NCI-H2107 treated with DMSO at 0.1 percent for 48 hours (cell line): ENCODE measurements at regions not wholly inside any gene's neighbourhood (a gene's known extent, or its start where the extent isn't known, plus 50 kb on each side); places are given as distances from the start of the nearest gene placed in this dataset.

Experiments used
- DNase-seq: peaks from one replicate; lab custom pipeline; 2025; ENCODE audit not compliant: unreplicated experiment; lab: John Stamatoyannopoulos, UW

DNA sequence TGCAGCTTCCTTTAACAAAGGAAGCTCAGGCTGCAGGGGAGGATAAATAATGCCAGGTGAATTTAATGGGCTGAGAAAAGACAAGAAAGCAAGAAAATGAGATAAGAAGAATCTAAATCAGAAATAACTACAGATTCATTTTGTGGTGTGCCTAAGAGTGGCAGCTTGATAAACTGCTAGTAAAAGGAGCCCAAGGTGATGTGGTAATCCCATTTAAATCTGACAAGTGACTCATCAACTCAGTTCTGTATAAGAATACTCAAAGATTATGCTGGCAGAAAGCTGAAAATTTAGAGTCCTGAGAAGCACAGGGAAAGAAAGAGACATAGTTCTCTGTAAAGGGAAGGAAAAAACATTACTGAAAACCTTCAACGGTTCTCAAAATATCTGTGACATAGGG lies 109.4 kb upstream of the PDE1C start:
- no peak for DNase-seq

GRCh38 chr7:32178677-32179366 lies 108.6 kb upstream of the PDE1C start:
- DNase-seq = no peak

DNA sequence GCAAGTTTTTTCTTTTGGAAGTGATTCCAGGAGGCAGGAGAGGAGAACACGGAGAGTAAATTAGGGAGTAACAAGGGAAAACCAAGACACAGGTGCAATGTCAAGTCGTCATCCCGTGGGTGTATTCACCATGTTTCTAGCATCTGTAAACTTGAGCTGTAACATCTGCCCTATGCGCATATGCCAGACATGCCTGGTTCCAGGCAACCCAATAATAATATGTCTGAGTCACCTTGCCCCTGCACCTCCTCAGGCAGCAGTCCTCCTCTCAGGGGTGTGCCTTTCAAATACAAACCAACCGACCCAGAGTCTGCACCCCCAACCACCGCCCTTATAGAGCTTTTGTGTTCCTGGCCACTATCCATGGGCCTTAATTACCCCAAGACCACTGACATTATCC lies 107.0 kb upstream of the PDE1C start:
- DNase-seq = no peak

- DNase-seq = no peak
These were observed 104.9 kb upstream of the PDE1C start for GRCh38 chr7:32175099-32175498.

GRCh38 chr7:32171248-32171647 lies 101.0 kb upstream of the PDE1C start:
- DNase-seq = no peak

DNA sequence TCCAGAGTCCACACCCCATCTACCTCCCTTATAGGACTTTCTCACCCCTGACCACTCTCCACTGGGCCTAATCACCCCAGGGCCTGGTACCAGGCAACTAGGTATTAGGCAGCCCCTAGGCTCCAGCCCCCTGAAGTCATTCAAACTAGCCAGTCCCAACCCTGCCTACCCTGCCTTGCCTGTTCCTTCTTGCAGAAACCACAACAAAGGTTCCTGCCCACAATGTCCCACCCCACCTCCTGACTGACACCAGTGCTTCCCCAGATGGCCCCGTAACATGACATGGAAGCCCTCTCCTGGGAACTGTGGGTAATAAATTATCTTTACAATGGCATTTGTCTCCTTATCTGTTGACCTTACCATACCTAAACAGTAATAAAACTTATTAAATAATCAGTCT lies 100.6 kb upstream of the PDE1C start:
- DNase-seq = no peak

- DNase-seq = no peak
These were observed 99.0 kb upstream of the PDE1C start for GRCh38 chr7:32169228-32169627.

- DNase-seq = no peak
These were observed 97.6 kb upstream of the PDE1C start for GRCh38 chr7:32167815-32168214.

- no peak for DNase-seq
These were observed 97.0 kb upstream of the PDE1C start for GRCh38 chr7:32167256-32167655.

DNA sequence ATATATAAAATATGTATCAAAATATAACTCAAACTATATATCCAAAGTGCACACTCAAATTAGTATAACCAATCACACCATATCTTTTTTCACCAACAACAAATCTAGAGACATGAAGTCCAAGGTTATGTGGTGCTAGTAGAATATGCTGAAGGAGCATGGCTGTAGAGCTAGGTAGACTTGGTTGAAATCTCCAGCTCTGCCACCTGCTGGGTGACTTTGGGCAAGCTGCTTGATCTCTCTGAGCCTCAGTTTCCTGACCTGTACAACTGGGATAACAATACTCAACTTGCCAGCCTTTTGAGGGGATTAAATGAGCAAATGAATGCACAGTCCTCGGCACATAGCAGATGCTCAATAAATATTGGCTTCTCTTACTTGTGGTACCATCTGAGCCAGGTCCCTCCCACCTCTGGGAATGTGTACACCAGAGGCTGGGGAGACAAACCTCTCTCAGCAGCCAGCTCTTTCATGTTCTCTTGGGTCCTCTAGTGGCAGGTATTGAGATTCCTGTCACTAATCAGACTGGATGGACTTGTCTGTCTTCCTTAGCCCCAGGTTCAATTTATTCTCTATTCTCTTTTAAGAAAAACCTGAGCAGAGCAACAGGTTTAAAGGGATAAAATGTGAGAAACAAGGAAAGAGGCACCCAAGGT lies 94.3 kb upstream of the PDE1C start:
- DNase-seq = no peak

DNA sequence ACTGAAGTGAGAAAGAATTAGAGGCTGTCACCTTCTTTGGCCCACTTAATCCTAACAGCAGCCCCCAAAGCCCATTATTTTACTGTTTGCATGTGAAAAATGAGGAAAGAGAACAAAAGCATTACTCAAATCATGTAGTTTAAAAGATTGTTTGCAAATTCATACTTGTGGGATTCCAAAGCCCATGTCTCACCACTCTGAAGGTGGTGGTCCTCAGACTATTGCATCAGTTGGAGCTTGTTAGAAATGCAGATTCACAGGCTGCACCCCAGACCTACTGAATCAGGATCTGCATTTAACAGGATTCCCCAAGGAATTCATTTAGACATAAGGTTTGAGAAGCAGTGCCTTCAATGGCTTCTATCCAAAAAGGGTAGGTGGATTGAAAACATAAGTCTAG lies 93.7 kb upstream of the PDE1C start:
- DNase-seq = no peak

- DNase-seq = no peak
These were observed 93.1 kb upstream of the PDE1C start for GRCh38 chr7:32163141-32163806.

GRCh38 chr7:32161708-32162107 lies 91.5 kb upstream of the PDE1C start:
- no peak for DNase-seq

- DNase-seq = no peak
These were observed 88.8 kb upstream of the PDE1C start for GRCh38 chr7:32158751-32159745.

- DNase-seq = no peak
These were observed 87.9 kb upstream of the PDE1C start for GRCh38 chr7:32158076-32158475.

DNA sequence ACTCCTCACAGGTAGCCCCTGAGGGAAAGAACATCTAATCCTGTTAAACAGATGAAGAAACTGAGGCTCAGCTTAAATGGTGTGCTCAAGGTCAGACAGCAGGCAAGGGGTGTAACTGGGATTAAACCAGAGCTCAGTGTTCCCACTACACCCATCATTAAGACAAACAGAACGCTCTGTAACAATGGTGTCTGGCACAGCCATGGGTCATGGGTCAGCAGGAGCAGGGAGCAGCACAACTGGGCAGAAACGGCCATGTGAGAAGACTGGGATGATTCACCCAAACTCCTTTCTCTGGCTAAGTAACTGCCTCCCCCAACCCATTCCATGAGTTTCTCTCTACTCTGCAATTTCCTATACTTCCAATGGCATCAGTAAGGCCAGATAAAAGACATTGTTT lies 85.5 kb upstream of the PDE1C start:
- no peak for DNase-seq

GRCh38 chr7:32154797-32155196 lies 84.6 kb upstream of the PDE1C start:
- no peak for DNase-seq

- DNase-seq = no peak
These were observed 82.8 kb upstream of the PDE1C start for GRCh38 chr7:32153006-32153405.

GRCh38 chr7:32152576-32152975 lies 82.4 kb upstream of the PDE1C start:
- DNase-seq = no peak

DNA sequence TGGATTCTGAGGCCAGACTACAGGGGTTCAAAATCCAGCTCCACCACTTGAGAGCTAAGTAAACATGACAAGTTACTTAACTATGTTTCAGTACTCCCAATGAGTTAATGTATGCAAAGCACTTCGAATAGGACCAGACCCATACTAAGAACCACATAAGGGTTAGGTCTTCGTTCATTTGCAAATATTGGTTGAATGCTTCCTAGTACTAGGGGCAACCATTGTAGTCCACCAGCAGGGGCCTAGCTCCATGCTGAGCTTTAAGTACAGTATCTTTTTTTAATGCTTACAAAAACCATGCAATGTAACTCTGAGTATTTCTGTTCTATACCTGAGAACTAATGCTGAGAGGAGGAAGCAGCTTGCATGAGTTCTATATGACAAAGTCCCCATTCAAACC lies 80.4 kb upstream of the PDE1C start:
- no peak for DNase-seq

GRCh38 chr7:32150039-32150438 lies 79.8 kb upstream of the PDE1C start:
- no peak for DNase-seq
